ENCODE measurements at regions not wholly inside any gene's neighbourhood (a gene's known extent, or its start where the extent isn't known, plus 50 kb on each side); places are given as distances from the start of the nearest gene placed in this dataset.

DNA sequence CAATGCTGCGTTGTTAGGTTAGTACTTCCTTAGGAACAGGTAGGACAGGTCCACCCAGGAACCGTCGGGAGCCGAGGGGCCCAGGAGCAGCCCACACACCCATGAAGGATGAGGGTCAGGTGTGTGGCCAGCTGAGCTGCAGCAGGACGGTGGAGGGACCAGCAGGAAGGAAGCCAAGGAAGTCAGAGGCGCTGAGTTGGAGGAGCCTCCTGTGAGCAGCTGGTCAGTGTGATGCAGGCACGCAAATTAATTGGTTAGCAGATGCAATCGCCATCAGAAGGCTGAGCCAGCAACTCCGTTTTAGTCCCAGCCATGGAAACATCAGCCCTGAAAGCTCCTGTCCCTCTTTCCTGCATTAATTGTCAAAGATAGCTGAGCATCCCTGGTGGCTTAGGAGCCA, 114.9 kb upstream of the SOX1 start:
- Mint-ChIP-seq H3K9me3 (peaks cover 23% of the 10 kb centered on the region), H3K27me3 (ENCODE audit: low read depth, poor library complexity) (peaks cover 31% of the 10 kb centered on the region), H3K4me3 (no peak overlapping the region), H3K4me1 (peaks cover 5% of the 10 kb centered on the region), H3K27ac (no peak overlapping the region), H3K36me3 (ENCODE audit: low read depth) (no peaks in the 10 kb centered on the region)
- TF ChIP-seq, protein P1, sequence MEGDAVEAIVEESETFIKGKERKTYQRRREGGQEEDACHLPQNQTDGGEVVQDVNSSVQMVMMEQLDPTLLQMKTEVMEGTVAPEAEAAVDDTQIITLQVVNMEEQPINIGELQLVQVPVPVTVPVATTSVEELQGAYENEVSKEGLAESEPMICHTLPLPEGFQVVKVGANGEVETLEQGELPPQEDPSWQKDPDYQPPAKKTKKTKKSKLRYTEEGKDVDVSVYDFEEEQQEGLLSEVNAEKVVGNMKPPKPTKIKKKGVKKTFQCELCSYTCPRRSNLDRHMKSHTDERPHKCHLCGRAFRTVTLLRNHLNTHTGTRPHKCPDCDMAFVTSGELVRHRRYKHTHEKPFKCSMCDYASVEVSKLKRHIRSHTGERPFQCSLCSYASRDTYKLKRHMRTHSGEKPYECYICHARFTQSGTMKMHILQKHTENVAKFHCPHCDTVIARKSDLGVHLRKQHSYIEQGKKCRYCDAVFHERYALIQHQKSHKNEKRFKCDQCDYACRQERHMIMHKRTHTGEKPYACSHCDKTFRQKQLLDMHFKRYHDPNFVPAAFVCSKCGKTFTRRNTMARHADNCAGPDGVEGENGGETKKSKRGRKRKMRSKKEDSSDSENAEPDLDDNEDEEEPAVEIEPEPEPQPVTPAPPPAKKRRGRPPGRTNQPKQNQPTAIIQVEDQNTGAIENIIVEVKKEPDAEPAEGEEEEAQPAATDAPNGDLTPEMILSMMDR (IDR thresholded peaks at IDR 0.05) = no peak
- DNase-seq = no peak

DNA sequence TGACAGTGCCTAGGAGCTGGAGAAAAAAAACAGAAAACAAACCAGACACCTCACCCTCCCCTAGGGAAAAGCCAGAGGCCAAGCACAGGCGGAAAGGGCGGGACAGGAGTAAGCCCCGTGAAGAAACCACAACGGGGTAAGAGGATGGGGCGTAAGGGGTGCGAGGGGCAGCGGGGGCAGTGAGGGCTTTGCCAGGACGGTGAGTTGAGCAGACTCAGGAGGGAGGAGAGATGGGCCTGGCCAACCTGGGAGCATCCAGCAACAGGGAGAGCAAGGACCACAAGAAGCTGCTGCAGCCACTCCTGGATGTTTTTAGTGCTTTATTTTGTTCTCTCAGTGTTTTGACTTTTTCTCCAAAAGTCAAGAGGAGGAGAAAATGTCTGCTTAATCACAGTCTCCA, 114.1 kb upstream of the SOX1 start:
- Mint-ChIP-seq H3K27ac (no peak overlapping the region), H3K4me3 (no peak overlapping the region), H3K27me3 (ENCODE audit: low read depth, poor library complexity) (peaks cover 24% of the 10 kb centered on the region), H3K9me3 (peaks cover 23% of the 10 kb centered on the region), H3K4me1 (peaks cover 5% of the 10 kb centered on the region), H3K36me3 (ENCODE audit: low read depth) (no peaks in the 10 kb centered on the region)
- no peak for DNase-seq
- TF ChIP-seq, protein P1 (IDR thresholded peaks at IDR 0.05) = no peak

DNA sequence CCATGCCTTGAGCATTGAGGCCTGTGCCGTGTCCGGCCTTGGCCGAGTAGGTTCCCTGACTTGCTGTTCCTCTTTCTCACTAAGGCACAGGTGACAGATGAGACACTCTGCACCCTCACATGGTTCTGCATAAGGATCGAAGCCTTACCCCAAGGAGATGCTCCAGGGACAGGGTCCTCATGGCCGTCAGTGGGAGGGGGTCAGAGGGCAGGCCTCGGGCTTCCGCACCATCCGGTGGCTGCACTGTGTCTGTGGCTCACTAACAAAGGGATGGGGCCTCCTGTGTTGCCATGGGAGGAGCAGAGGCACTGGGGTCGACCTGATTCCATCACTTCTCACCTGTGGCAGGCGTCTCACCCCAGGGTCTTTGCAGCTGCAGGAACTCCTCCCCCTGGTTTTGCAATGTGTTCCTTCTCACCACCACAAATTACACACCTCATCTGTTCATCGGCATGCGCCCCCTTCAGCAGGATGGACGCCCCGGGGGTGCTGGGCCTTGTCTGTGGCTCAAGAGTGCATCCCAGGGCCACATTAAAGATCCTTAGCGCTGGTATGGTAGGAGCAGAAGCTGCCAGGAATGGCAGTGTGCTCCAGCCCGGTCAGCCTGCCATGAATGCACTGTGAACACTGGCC, 113.3 kb upstream of the SOX1 start:
- H3K27me3 Mint-ChIP-seq (ENCODE audit: low read depth, poor library complexity) = peaks cover 19% of the 10 kb centered on the region

DNA sequence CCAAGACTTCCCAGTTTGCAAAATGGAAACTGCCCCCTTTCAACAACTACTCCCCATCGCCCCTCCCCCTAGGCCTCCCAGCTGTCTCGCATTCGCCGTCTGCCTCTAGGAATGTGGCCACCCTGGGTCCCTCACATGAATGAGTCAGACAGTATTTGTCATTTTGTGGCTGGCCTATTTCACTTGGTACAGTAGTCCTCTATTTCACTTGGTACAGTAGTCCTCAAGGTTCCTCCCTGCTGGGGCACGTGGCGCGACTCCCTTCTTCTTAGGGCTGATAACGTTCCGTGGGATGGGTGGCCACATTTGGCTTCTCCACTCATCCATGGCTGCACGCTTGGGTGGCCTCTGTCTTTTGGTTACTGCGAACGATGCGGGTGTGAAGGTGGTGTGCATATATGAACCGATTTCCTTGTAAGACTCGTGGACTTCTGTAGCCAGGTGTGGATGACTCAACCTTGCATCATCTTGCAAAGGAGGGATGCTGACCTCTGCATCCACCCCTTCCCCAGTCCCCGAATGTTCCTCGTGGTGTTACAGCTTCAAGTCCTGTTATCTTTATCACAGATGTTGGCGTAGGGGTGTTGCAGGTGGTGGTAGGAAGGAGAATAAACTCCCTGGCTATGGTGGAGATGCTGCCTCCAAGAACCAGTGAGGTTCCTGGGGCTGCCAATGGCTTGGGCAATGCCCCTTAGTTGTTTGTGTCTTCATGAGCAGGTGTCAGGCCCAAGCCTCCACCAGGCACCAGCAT, 112.1 kb upstream of the SOX1 start:
- Mint-ChIP-seq H3K9me3 (peaks cover 18% of the 10 kb centered on the region), H3K36me3 (ENCODE audit: low read depth) (no peaks in the 10 kb centered on the region), H3K27me3 (ENCODE audit: low read depth, poor library complexity) (peaks cover 15% of the 10 kb centered on the region), H3K4me1 (peaks cover 5% of the 10 kb centered on the region), H3K27ac (no peak overlapping the region), H3K4me3 (no peak overlapping the region)
- no peak for DNase-seq
- TF ChIP-seq, protein P1 (IDR thresholded peaks at IDR 0.05) = no peak

More for the DNA sequence above, 113.3 kb upstream of the SOX1 start:
- no peak for DNase-seq
- no peaks in the 10 kb centered on the region for H3K36me3 Mint-ChIP-seq (ENCODE audit: low read depth)
- H3K4me3 Mint-ChIP-seq = no peak overlapping the region
- peaks cover 5% of the 10 kb centered on the region for H3K4me1 Mint-ChIP-seq
- no peak overlapping the region for H3K27ac Mint-ChIP-seq
- TF ChIP-seq, protein P1 (IDR thresholded peaks at IDR 0.05) = no peak
- peaks cover 23% of the 10 kb centered on the region for H3K9me3 Mint-ChIP-seq

DNA sequence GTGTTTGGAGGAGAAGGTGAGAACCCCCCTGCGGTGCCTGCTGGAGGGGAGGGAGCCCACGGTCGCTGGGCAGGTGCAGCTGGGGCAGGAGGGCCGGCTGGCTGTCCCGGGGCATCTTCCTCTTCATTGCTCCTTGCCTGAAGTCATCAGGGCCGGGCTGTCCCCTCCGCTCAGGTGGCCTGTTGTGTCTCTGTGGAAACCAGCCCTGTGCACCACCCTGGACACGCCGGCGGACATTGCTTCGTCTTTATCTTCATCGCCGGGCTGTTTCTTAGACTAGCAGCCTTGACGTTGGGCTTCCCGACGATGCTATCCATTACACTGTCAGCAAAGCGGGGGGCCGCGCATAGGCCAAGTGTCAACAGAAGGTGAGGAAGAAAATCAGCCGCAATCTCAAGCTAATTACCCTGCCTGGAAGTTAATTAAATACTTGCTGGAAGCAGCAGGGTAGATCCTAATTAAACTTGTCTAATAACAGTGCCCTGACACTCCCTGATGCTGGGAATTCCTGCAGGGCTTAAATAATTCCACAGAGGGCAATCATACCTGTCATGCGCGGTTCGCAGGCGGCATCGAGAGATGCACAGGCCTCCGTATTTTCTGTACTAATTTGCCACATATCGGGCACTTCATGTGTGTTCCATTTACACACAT, 111.4 kb upstream of the SOX1 start:
- TF ChIP-seq, protein P1 (IDR thresholded peaks at IDR 0.05) = no peak
- no peak for DNase-seq
- peaks cover 15% of the 10 kb centered on the region for H3K27me3 Mint-ChIP-seq (ENCODE audit: low read depth, poor library complexity)
- peaks cover 5% of the 10 kb centered on the region for H3K4me1 Mint-ChIP-seq
- H3K36me3 Mint-ChIP-seq (ENCODE audit: low read depth) = no peaks in the 10 kb centered on the region
- no peak overlapping the region for H3K4me3 Mint-ChIP-seq
- peaks cover 13% of the 10 kb centered on the region for H3K9me3 Mint-ChIP-seq
- no peak overlapping the region for H3K27ac Mint-ChIP-seq
